Kidney (tissue), 13 donors: ENCODE measurements at regions not wholly inside any gene's neighbourhood (a gene's known extent, or its start where the extent isn't known, plus 50 kb on each side); places are given as distances from the start of the nearest gene placed in this dataset.

Experiments
- DNase-seq, 5 donors: peaks; one replicate each; pipeline ENCODE4 v3.0.0-alpha.2; 2013 to 2020
- FAIRE-seq: peaks from 2 replicates; lab custom pipeline; 2012; peaks lifted over from hg19 to GRCh38; lab: Jason Lieb, UNC
- H3K27ac ChIP-seq, 2 donors: one replicate each; pipeline ENCODE4 v1.7.0; 2013; ENCODE audit warnings: low read depth in 2 of 2, low read length in 2 of 2, inconsistent platforms in 1 of 2
- H3K27me3 ChIP-seq: one replicate; pipeline ENCODE4 v1.7.1; 2013; ENCODE audit warnings: low read length, inconsistent platforms; ENCODE audit not compliant: control insufficient read depth, insufficient read depth
- H3K36me3 ChIP-seq, 3 donors: one replicate each; pipeline versions ENCODE4 v1.7.0 to v1.7.1; 2013; ENCODE audit warnings: low read length in 3 of 3, control low read depth in 1 of 3, inconsistent platforms in 1 of 3; ENCODE audit not compliant: insufficient read depth in 3 of 3, control insufficient read depth in 2 of 3
- H3K4me1 ChIP-seq, 3 donors: one replicate each; pipeline versions ENCODE4 v1.7.0 to v1.7.1; 2013; ENCODE audit warnings: low read length in 3 of 3, inconsistent platforms in 1 of 3, low read depth in 1 of 3; ENCODE audit not compliant: control insufficient read depth in 2 of 3, insufficient read depth in 2 of 3
- H3K4me3 ChIP-seq, 3 donors: one replicate each; pipeline versions ENCODE4 v1.7.0 to v1.8.1; 2013; ENCODE audit warnings: low read length in 3 of 3, control low read depth in 1 of 3, inconsistent platforms in 1 of 3
- H3K9ac ChIP-seq, 3 donors: one replicate each; pipeline versions ENCODE4 v1.7.0 to v1.7.1; 2013; ENCODE audit warnings: low read length in 3 of 3, control low read depth in 1 of 3, inconsistent platforms in 1 of 3
- H3K9me3 ChIP-seq, 3 donors: one replicate each; pipeline versions ENCODE4 v1.7.0 to v1.7.1; 2013; ENCODE audit warnings: low read length in 3 of 3, control low read depth in 1 of 3, inconsistent platforms in 1 of 3; ENCODE audit not compliant: control insufficient read depth in 2 of 3, insufficient read depth in 1 of 3
- intact Hi-C: fragments of 100-400 bp; cut with DNase I; formaldehyde crosslinking; loops from one replicate; pipeline ENCODE4 v1.11.1; 2022
- TF ChIP-seq, protein P1 (sequence below): IDR thresholded peaks from 3 replicates; pipeline ENCODE4 v1.5.1; 2012; ENCODE audit warnings: mild to moderate bottlenecking, moderate library complexity, borderline replicate concordance; ENCODE audit not compliant: insufficient read depth; ENCODE audit errors: extremely low read depth
- donor health status: control.
- donor health status: control.
- donor health status: control.
- donor health status: control.
- donor health status: control.
- donor health status: DM: yes; HTN: yes; CAD: no.
- donor health status: Normal renal cell carcinoma (clear cell type).

DNA sequence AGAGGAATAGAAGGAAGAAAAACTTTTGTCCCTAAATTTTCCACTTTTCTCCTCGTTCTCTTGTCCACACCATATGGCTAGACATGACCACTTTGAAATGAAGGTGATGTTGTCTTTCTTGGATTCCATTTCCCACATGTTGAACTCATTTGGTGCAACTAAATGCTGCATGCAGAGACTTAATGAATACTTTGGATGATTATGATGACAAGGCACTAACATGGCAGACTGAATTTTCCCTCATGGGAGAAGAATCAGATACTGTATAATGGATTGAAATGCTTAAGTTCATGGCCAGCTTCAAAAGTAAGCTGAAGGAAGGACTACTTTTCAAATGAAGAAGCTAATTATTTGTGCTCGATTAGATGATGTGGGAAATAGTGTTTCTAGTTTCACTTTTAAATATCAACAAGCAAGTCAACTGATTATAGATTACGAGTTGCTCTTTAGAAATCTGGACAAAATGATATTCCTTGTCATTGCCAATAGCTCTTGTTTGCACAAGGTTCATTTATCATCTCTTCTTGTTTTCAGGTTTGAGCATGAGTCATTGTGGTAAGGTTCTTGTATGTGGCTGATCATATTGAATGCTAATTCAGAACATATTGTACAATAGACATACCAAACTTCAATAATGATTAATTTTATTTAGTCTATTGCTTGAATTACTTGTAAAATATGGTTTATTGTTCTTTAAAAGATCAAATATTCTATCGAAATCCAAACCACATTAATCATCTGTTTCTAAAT lies 501.3 kb upstream of the FTMT start:
- Histone ChIP-seq H3K27ac (no peak overlapping the region), H3K9ac (no peak overlapping the region), H3K4me3 (no peak overlapping the region), H3K27me3 (no peaks in the 10 kb centered on the region), H3K36me3 (no peaks in the 10 kb centered on the region), H3K9me3 (no peaks in the 10 kb centered on the region), H3K4me1 (no peaks in the 10 kb centered on the region)
- no peak for DNase-seq
- TF ChIP-seq, protein P1, sequence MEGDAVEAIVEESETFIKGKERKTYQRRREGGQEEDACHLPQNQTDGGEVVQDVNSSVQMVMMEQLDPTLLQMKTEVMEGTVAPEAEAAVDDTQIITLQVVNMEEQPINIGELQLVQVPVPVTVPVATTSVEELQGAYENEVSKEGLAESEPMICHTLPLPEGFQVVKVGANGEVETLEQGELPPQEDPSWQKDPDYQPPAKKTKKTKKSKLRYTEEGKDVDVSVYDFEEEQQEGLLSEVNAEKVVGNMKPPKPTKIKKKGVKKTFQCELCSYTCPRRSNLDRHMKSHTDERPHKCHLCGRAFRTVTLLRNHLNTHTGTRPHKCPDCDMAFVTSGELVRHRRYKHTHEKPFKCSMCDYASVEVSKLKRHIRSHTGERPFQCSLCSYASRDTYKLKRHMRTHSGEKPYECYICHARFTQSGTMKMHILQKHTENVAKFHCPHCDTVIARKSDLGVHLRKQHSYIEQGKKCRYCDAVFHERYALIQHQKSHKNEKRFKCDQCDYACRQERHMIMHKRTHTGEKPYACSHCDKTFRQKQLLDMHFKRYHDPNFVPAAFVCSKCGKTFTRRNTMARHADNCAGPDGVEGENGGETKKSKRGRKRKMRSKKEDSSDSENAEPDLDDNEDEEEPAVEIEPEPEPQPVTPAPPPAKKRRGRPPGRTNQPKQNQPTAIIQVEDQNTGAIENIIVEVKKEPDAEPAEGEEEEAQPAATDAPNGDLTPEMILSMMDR: no peak
- intact Hi-C loops: no loop called here
- FAIRE-seq: no peak

DNA sequence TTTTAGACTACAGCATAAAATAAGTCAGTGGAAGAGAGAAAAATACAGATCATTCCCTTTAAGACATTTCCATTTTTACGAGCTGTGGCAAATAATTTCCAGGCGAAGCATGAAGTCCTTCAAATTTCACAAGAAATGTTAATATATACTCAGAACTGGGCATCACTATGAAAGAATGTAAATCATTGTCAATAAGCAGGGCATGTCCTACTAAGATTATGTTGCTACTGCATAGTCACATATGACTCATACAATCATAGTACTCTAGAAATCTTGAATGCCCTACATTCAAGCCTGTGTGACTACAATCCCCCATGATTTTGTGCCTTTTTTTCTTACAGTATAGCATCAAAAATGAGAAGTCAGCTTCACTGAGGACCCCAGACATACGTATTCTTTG lies 485.2 kb upstream of the FTMT start:
- no peak overlapping the region for H3K4me3 ChIP-seq
- H3K9ac ChIP-seq: no peak overlapping the region
- H3K9me3 ChIP-seq: no peaks in the 10 kb centered on the region
- no peaks in the 10 kb centered on the region for H3K36me3 ChIP-seq
- FAIRE-seq (no peak), DNase-seq (no peak)
- TF ChIP-seq, protein P1: no peak
- no peaks in the 10 kb centered on the region for H3K4me1 ChIP-seq
- H3K27ac ChIP-seq: no peak overlapping the region
- H3K27me3 ChIP-seq: no peaks in the 10 kb centered on the region
- intact Hi-C loops: no loop called here

DNA sequence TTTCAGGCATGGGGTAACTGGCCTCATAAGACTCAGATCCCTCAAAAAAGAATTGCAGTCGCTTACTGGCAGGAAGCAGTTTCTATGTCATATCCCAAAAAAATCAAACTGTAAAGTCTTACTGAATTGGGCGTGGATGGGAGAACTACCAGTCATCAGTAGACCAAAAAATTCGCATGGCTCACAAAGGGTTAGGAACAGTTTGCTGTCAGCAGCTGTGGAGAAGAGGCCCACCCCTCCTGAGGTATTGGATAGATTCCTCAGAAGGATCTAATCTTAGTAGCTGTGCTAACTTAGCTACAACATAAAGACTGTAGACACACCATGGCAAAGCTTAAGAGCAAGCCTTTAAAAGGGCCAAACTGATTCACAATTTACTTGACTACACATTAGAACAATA lies 478.3 kb upstream of the FTMT start:
- TF ChIP-seq, protein P1: no peak
- Histone ChIP-seq H3K27ac (no peak overlapping the region), H3K27me3 (no peaks in the 10 kb centered on the region), H3K9me3 (no peaks in the 10 kb centered on the region), H3K36me3 (no peaks in the 10 kb centered on the region), H3K4me1 (no peaks in the 10 kb centered on the region), H3K9ac (no peak overlapping the region), H3K4me3 (no peak overlapping the region)
- intact Hi-C loops: no loop called here
- DNase-seq (no peak), FAIRE-seq (no peak)

DNA sequence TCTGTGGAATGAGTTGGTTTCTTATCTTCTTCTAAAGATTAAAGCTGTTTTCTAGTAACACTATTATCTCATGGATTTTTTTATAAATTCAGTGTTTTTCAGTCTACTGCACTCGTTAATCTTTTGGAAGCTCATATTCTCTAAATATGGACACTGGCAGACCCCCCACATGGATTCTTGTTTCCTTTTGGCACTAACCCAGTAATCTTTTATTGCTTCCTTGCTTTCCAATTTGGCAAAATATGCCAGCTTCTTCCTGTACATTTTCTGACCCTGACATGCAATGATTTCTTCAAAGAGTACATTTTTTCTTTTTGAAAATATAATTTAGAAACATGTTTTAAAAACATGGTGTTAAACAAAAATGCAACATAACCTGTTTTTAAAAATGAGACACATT lies 474.2 kb upstream of the FTMT start:
- no peak overlapping the region for H3K9ac ChIP-seq
- no peaks in the 10 kb centered on the region for H3K9me3 ChIP-seq
- no peak overlapping the region for H3K27ac ChIP-seq
- TF ChIP-seq, protein P1: no peak
- intact Hi-C loops: no loop called here
- H3K27me3 ChIP-seq: no peaks in the 10 kb centered on the region
- no peaks in the 10 kb centered on the region for H3K36me3 ChIP-seq
- no peak for FAIRE-seq
- no peaks in the 10 kb centered on the region for H3K4me1 ChIP-seq
- no peak for DNase-seq
- H3K4me3 ChIP-seq: no peak overlapping the region
